ENCODE measurements at regions not wholly inside any gene's neighbourhood (a gene's known extent, or its start where the extent isn't known, plus 50 kb on each side); places are given as distances from the start of the nearest gene placed in this dataset.

- Histone ChIP-seq H3K36me3 (ENCODE audit: insufficient read depth, low read length) (no peaks in the 10 kb centered on the region), H3K4me2 (ENCODE audit: insufficient read depth, low read length) (no peak overlapping the region), H3K9me3 (ENCODE audit: low read depth, low read length) (no peaks in the 10 kb centered on the region), H3K27me3 (ENCODE audit: insufficient read depth, low read length) (no peaks in the 10 kb centered on the region), H3K79me2 (ENCODE audit: insufficient read depth, low read length) (no peaks in the 10 kb centered on the region), H3K4me1 (ENCODE audit: insufficient read depth, low read length) (no peaks in the 10 kb centered on the region), H3K27ac (ENCODE audit: low read depth, low read length) (no peak overlapping the region), H3K4me3 (ENCODE audit: insufficient read depth, low read length) (no peak overlapping the region), H2AFZ (ENCODE audit: low read length) (no peak overlapping the region), H4K20me1 (ENCODE audit: insufficient read depth, low read length) (no peaks in the 10 kb centered on the region)
- DNase-seq (ENCODE audit: insufficient read length, low spot score, missing footprints), result no peak
- no peak for TF ChIP-seq CTCF (IDR thresholded peaks at IDR 0.05; ENCODE audit: extremely low read depth, low read depth, low read length)
Observed at GRCh38 chr4:101667348-101667747, 123.2 kb upstream of the BANK1 start.

- Histone ChIP-seq H4K20me1 (ENCODE audit: insufficient read depth, low read length) (no peaks in the 10 kb centered on the region), H3K27ac (ENCODE audit: low read depth, low read length) (no peak overlapping the region), H2AFZ (ENCODE audit: low read length) (no peak overlapping the region), H3K9me3 (ENCODE audit: low read depth, low read length) (no peaks in the 10 kb centered on the region), H3K4me2 (ENCODE audit: insufficient read depth, low read length) (no peak overlapping the region), H3K36me3 (ENCODE audit: insufficient read depth, low read length) (no peaks in the 10 kb centered on the region), H3K4me3 (ENCODE audit: insufficient read depth, low read length) (no peak overlapping the region), H3K4me1 (ENCODE audit: insufficient read depth, low read length) (no peaks in the 10 kb centered on the region), H3K79me2 (ENCODE audit: insufficient read depth, low read length) (no peaks in the 10 kb centered on the region), H3K27me3 (ENCODE audit: insufficient read depth, low read length) (peaks cover 5% of the 10 kb centered on the region)
- DNase-seq (ENCODE audit: insufficient read length, low spot score, missing footprints), result no peak
- no peak for TF ChIP-seq CTCF (IDR thresholded peaks at IDR 0.05; ENCODE audit: extremely low read depth, low read depth, low read length)
Observed at GRCh38 chr4:101660607-101661006, 129.9 kb upstream of the BANK1 start.

DNA sequence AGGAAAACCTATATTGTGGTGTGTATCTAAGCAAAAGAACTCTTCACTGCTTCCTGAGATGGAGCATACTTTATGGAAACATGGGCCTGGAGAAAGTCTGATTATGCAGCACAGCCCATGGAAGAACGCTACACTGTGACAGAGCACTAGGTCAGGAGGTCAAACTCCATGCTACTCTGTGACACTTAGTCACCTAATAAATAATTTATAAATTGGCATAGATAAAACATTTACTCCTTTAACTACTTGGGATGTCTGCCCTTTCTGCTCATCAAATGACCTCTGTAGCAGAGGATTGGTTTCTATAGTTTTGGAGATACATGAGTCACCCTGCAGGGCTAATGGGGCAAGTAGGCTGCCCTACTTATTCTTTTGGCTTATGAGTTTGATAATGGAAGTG is 134.7 kb upstream of the BANK1 start:
- no peaks in the 10 kb centered on the region for H3K4me1 ChIP-seq (ENCODE audit: insufficient read depth, low read length)
- H3K4me2 ChIP-seq (ENCODE audit: insufficient read depth, low read length), result no peak overlapping the region
- no peak overlapping the region for H2AFZ ChIP-seq (ENCODE audit: low read length)
- no peak for DNase-seq (ENCODE audit: insufficient read length, low spot score, missing footprints)
- H4K20me1 ChIP-seq (ENCODE audit: insufficient read depth, low read length), result no peaks in the 10 kb centered on the region
- peaks cover 3% of the 10 kb centered on the region for H3K27me3 ChIP-seq (ENCODE audit: insufficient read depth, low read length)
- no peaks in the 10 kb centered on the region for H3K36me3 ChIP-seq (ENCODE audit: insufficient read depth, low read length)
- no peak overlapping the region for H3K4me3 ChIP-seq (ENCODE audit: insufficient read depth, low read length)
- no peaks in the 10 kb centered on the region for H3K79me2 ChIP-seq (ENCODE audit: insufficient read depth, low read length)
- no peaks in the 10 kb centered on the region for H3K9me3 ChIP-seq (ENCODE audit: low read depth, low read length)
- no peak for TF ChIP-seq CTCF (IDR thresholded peaks at IDR 0.05; ENCODE audit: extremely low read depth, low read depth, low read length)
- no peak overlapping the region for H3K27ac ChIP-seq (ENCODE audit: low read depth, low read length)

DNA sequence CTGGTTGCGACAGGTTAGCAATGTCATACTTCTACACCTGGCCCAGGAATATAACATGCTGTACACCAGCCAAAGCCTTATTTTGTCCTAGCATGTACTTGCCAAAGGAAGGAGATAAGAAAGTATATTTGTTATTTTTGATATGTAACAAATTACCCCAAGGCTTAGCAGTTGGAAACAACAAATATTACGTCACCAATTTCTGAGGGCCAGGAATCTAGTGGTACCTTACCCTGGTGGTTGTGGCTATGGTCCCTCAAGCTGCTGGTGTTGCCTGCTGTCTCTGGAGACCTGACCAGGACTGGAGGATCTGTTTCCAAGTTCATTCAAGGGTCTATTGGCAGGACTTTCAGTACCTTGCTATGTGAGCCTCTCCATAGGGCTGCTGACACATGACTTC is 135.5 kb upstream of the BANK1 start:
- no peak for TF ChIP-seq CTCF (IDR thresholded peaks at IDR 0.05; ENCODE audit: extremely low read depth, low read depth, low read length)
- no peak overlapping the region for H3K4me2 ChIP-seq (ENCODE audit: insufficient read depth, low read length)
- H2AFZ ChIP-seq (ENCODE audit: low read length), result no peak overlapping the region
- no peak overlapping the region for H3K4me3 ChIP-seq (ENCODE audit: insufficient read depth, low read length)
- no peaks in the 10 kb centered on the region for H3K79me2 ChIP-seq (ENCODE audit: insufficient read depth, low read length)
- no peaks in the 10 kb centered on the region for H3K36me3 ChIP-seq (ENCODE audit: insufficient read depth, low read length)
- no peak for DNase-seq (ENCODE audit: insufficient read length, low spot score, missing footprints)
- H3K4me1 ChIP-seq (ENCODE audit: insufficient read depth, low read length), result no peaks in the 10 kb centered on the region
- H3K27ac ChIP-seq (ENCODE audit: low read depth, low read length), result no peak overlapping the region
- H4K20me1 ChIP-seq (ENCODE audit: insufficient read depth, low read length), result no peaks in the 10 kb centered on the region
- H3K27me3 ChIP-seq (ENCODE audit: insufficient read depth, low read length), result peaks cover 3% of the 10 kb centered on the region
- no peaks in the 10 kb centered on the region for H3K9me3 ChIP-seq (ENCODE audit: low read depth, low read length)
